Neural cell (in vitro differentiated cells): ENCODE measurements at regions not wholly inside any gene's neighbourhood (a gene's known extent, or its start where the extent isn't known, plus 50 kb on each side); places are given as distances from the start of the nearest gene placed in this dataset.

Experiments
- small RNA-seq, 3 experiments: library from RNA; depleted of rRNA; stranded (forward); fragments of <200 nt; gene quantifications; one replicate each; pipeline ENCODE3, GENCODE V24; 2012

Small RNA genes lying in the stretch of these regions (small RNA-seq; reads per million reads assigned to genes)
- gene AL078601.1 (0 reads per million in 3 experiments), gene RF00019 (0 to 1.2 (median 0) reads per million in 3 experiments)
